ENCODE measurements at regions not wholly inside any gene's neighbourhood (a gene's known extent, or its start where the extent isn't known, plus 50 kb on each side); places are given as distances from the start of the nearest gene placed in this dataset.

DNA sequence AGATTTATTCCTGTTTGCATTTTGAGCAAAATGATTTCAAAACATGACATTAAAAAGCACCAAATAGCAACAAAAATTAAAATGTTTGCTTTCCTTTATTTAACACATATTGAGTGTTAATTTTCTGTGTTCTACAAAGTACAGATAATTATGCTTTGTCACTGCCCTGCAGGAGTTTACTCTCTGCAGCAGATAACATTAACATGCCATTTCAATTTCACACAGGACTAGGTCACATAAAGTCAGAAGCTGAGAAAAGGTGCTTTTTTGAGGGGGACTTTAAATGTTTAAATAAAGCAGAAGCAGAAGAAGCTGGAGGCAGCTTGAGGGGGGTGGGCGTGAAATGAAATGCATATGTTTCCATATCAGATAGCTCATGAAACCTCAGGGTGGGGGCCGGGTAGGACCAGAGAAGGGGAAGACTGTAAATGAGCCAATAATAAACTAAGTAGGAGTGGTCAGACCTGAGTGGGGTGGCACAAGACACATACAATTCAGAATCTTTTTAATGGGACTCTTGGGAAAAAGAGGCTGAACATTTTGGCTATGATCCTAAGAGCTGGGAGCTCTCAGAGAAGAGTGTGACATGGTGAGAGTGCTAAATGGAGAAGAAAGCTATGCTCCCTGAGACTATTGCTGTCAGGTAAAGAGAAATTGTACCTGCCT, 387.5 kb downstream of the FAM170A start:
- no peak for TF ChIP-seq POLR2A (IDR thresholded peaks at IDR 0.05; ENCODE audit: insufficient read depth in 1 of 2, low read depth in 2 of 2, low read length in 2 of 2)
- no peak for TF ChIP-seq CTCF (CRISPR knock-in tag; IDR thresholded peaks at IDR 0.05)
- no peak for TF ChIP-seq RFX5 (IDR thresholded peaks at IDR 0.05; ENCODE audit: low read depth, low read length)
- no peak for TF ChIP-seq EZH2 (conservative IDR thresholded peaks at IDR 0.05; ENCODE audit: low read depth, low read length)
- no peak for TF ChIP-seq POLR2AphosphoS5 (IDR thresholded peaks at IDR 0.05; ENCODE audit: low read depth, low read length)
- no peak for TF ChIP-seq ZNF143 (CRISPR knock-in tag; IDR thresholded peaks at IDR 0.05)
- TF ChIP-seq, protein P1, sequence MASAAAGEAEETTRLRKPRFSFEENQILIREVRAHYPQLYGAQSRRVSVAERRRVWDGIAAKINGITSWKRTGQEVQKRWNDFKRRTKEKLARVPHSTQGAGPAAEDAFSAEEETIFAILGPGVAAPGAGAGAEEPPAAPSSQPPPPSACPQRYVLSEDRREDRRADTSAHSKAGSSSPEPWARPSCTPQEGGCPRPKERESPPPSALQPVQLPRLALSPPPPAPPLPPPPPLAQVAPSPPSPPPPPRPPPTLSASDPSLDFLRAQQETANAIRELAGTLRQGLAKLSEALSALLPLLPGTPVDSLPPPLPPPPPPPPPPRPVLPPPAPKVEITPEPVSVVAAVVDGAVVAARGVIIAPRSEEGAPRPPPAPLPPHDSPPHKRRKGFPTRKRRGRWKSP (CRISPR knock-in tag; IDR thresholded peaks at IDR 0.05) = no peak
- TF ChIP-seq FOSL1 (CRISPR knock-in tag; IDR thresholded peaks at IDR 0.05; ENCODE audit: borderline replicate concordance) = no peak
- no peak for TF ChIP-seq DR1 (CRISPR knock-in tag; IDR thresholded peaks at IDR 0.05)
- TF ChIP-seq MYNN (CRISPR knock-in tag; IDR thresholded peaks at IDR 0.05; ENCODE audit: low read depth) = no peak
- TF ChIP-seq BRD4 (CRISPR knock-in tag; IDR thresholded peaks at IDR 0.05) = no peak
- TF ChIP-seq ZBTB14 (CRISPR knock-in tag; IDR thresholded peaks at IDR 0.05) = no peak
- no peak for TF ChIP-seq HMG20B (CRISPR knock-in tag; conservative IDR thresholded peaks at IDR 0.05)

Data from HepG2 (cell line).